ENCODE measurements at regions not wholly inside any gene's neighbourhood (a gene's known extent, or its start where the extent isn't known, plus 50 kb on each side); places are given as distances from the start of the nearest gene placed in this dataset.
"Not testable (repeated sequence)": the region's sequence is repeated elsewhere in the genome, so short reads cannot be mapped to it uniquely, and the experiment has no call there.

DNA sequence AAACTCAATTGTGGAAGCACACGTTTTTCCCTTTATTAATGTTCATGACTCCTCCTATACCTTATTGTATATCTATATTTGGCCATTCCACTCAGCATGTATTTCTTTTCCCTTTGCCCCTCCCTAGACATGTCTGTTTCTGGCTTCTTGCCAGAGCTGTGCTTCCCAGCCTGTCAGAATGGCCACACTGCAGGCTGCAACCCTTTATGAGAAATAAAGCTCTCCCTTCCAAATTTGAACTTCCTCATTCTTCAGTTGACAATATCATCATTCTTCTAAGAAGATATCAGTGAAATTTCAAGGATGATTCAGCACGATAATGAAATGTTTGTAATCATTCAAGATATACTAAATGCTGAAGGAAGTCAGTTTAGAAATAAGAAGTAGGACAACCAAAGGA, 107.6 kb upstream of the PRSS3 start:
- DNase-seq (ENCODE audit: low spot score): no peak
- TF ChIP-seq CTCF (IDR thresholded peaks at IDR 0.05; ENCODE audit: extremely low read depth, insufficient read depth, missing control alignments): no peak
- in situ Hi-C loops (cut with MboI; ENCODE audit: low pct_unique_long_range_greater_than_20kb, low sequenced_read_pairs, unreplicated experiment): no loop called here

DNA sequence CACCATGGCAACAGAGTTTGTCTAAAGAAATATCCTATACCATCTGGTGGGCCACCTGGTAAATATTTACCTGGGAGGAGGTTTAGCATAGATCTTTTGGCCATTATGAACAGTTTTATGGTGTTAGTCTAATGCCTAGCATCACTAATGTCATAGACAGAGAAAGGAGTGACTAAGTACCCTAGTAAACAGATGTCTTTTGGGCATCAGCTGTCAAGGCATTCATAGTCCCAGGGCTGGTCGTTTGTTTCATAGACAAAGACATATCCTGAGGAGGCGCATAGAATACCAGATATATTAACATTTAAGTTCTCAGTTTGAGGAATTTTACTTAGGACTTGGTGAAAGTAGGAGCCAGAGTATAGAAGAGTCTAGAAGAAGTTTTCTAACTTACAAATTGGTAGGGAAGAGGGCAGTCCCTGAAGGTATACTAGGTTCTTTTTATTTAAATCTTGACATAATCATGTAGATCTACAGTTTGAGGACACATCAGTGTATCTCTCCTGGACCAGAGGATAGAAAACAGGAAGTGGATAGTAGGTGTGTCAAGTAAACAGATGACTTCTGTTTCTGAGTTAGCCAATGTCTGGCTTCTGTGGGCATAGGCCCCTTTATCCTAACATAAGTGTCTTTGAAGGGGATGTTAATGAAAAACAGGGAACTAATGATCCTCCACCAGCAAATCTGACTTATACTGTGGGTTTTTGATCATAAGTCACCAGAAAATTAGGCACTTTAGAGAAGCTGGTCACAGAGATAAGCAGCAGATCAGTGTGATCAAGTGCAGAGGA, 105.0 kb upstream of the PRSS3 start:
- DNase-seq (ENCODE audit: low spot score): no peak
- TF ChIP-seq CTCF (IDR thresholded peaks at IDR 0.05; ENCODE audit: extremely low read depth, insufficient read depth, missing control alignments): no peak
- in situ Hi-C loops (cut with MboI; ENCODE audit: low pct_unique_long_range_greater_than_20kb, low sequenced_read_pairs, unreplicated experiment): no loop called here

DNA sequence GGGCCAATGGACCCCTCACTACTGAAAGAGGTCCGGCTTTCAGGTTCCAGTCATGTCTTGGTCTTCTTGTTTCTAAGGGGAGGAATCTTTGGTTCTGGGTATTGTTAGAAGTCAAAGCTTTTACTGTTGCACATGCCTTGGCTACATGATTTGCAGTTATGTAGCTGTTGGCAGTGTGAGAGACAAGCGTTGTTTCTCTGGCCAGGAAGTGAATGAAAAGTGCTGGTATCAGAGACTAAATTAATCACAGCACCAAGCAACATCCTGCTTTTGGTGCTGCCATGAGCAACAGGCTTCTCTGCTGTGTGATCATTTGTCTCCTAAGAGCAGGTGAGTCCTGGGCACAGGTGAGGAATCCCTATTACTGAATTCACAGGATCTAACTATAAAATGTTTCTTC, 100.1 kb upstream of the PRSS3 start:
- TF ChIP-seq CTCF (IDR thresholded peaks at IDR 0.05; ENCODE audit: extremely low read depth, insufficient read depth, missing control alignments): no peak
- in situ Hi-C loops (cut with MboI; ENCODE audit: low pct_unique_long_range_greater_than_20kb, low sequenced_read_pairs, unreplicated experiment): no loop called here
- DNase-seq (ENCODE audit: low spot score): no peak

DNA sequence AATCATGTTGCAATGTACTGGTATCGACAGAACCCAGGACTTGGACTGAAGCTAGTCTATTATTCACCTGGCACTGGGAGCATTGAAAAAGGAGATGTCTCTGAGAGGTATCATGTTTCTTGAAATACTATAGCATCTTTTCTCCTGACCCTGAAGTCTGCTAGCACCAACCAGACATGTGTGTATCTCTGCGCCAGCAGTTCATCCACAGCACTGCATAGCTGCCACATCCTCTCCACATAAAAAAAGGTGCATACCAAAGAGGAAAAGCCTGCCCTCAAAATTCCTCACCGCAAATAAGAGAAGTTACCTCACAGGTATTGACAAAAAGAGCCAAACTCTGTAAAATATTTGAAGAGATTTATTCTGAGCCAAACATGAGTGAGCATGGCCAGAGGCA, 99.5 kb upstream of the PRSS3 start:
- in situ Hi-C loops (cut with MboI; ENCODE audit: low pct_unique_long_range_greater_than_20kb, low sequenced_read_pairs, unreplicated experiment): no loop called here
- DNase-seq (ENCODE audit: low spot score): no peak
- TF ChIP-seq CTCF (IDR thresholded peaks at IDR 0.05; ENCODE audit: extremely low read depth, insufficient read depth, missing control alignments): no peak

GRCh38 chr9:33697171-33697570, 98.2 kb upstream of the PRSS3 start:
- in situ Hi-C loops (cut with MboI; ENCODE audit: low pct_unique_long_range_greater_than_20kb, low sequenced_read_pairs, unreplicated experiment): no loop called here
- TF ChIP-seq CTCF (IDR thresholded peaks at IDR 0.05; ENCODE audit: extremely low read depth, insufficient read depth, missing control alignments): no peak
- DNase-seq (ENCODE audit: low spot score): no peak

GRCh38 chr9:33698267-33698666, 97.1 kb upstream of the PRSS3 start:
- DNase-seq (ENCODE audit: low spot score): no peak
- no peak for TF ChIP-seq CTCF (IDR thresholded peaks at IDR 0.05; ENCODE audit: extremely low read depth, insufficient read depth, missing control alignments)
- in situ Hi-C loops (cut with MboI; ENCODE audit: low pct_unique_long_range_greater_than_20kb, low sequenced_read_pairs, unreplicated experiment): no loop called here

- DNase-seq (ENCODE audit: low spot score); in situ Hi-C loops (cut with MboI; ENCODE audit: low pct_unique_long_range_greater_than_20kb, low sequenced_read_pairs, unreplicated experiment): not testable (repeated sequence)
Observed at GRCh38 chr9:33700940-33701339, 94.4 kb upstream of the PRSS3 start.
